SK-N-SH (cell line): ENCODE measurements at regions not wholly inside any gene's neighbourhood (a gene's known extent, or its start where the extent isn't known, plus 50 kb on each side); places are given as distances from the start of the nearest gene placed in this dataset.

Source experiments
- CTCF ChIA-PET: fragments of 300-600, 350-600 bp; formaldehyde crosslinking; extraction: SDS; loops from one replicate; lab custom pipeline; 2021; lab: Yijun Ruan, JAX
- POLR2A ChIA-PET: fragments of 350-600 bp; sonication (Branson Sonifier 250); formaldehyde crosslinking; extraction: SDS; loops from one replicate; lab custom pipeline; 2020; ENCODE audit warnings: antibody characterized with exemption, inconsistent platforms; lab: Yijun Ruan, JAX
- DNase-seq: peaks from one replicate; pipeline ENCODE4 v3.0.0; 2012
- H2AFZ ChIP-seq: fragments of 200-600 bp; sonication (generic); 2 replicates; pipeline ENCODE4 v1.8.1; 2016; ENCODE audit warnings: antibody characterized with exemption, mild to moderate bottlenecking, low read depth
- H3F3A ChIP-seq: fragments of 200-600 bp; sonication (generic); replicated peaks from 2 replicates; pipeline ENCODE3; 2016; ENCODE audit warnings: antibody characterized with exemption, mild to moderate bottlenecking; ENCODE audit not compliant: insufficient read depth
- H3K27ac ChIP-seq, 2 experiments: fragments of 200-500 bp in 1 of 2; fragments of 200-600 bp in 1 of 2; sonication (Bioruptor generic) in 1 of 2; sonication (generic), shearing (Covaris generic) in 1 of 2; 2 replicates each; pipeline versions ENCODE4 v1.5.1 to v1.6.1; 2014 to 2016; ENCODE audit warnings: low read depth in 2 of 2, inconsistent platforms in 1 of 2, low read length in 1 of 2, mild to moderate bottlenecking in 1 of 2, mixed read lengths in 1 of 2
- H3K27me3 ChIP-seq: fragments of 200-600 bp; sonication (generic), shearing (Covaris generic); 2 replicates; pipeline ENCODE4 v1.6.1; 2016; ENCODE audit warnings: mixed run types; ENCODE audit not compliant: insufficient read depth
- H3K36me3 ChIP-seq, 2 experiments: fragments of 200-500 bp in 1 of 2; fragments of 200-600 bp in 1 of 2; sonication (Bioruptor generic) in 1 of 2; sonication (generic) in 1 of 2; replicated peaks in 1 of 2; 2 replicates each; pipeline versions ENCODE3 to v1.5.1; 2014 to 2016; ENCODE audit warnings: low read length in 1 of 2, mild to moderate bottlenecking in 1 of 2; ENCODE audit not compliant: insufficient read depth in 2 of 2, control insufficient read depth in 1 of 2
- H3K4me1 ChIP-seq, 2 experiments: fragments of 200-500 bp in 1 of 2; fragments of 200-600 bp in 1 of 2; sonication (Bioruptor generic) in 1 of 2; sonication (generic), shearing (Covaris generic) in 1 of 2; 2 replicates each; pipeline versions ENCODE4 v1.5.1 to v1.6.1; 2014 to 2016; ENCODE audit warnings: low read depth in 1 of 2, low read length in 1 of 2, mixed run types in 1 of 2; ENCODE audit not compliant: insufficient read depth in 2 of 2, control insufficient read depth in 1 of 2
- H3K4me2 ChIP-seq: fragments of 200-600 bp; sonication (generic), shearing (Covaris generic); 2 replicates; pipeline ENCODE4 v1.6.1; 2017; ENCODE audit warnings: mixed run types
- H3K4me3 ChIP-seq, 2 experiments: fragments of 200-500 bp in 1 of 2; fragments of 200-600 bp in 1 of 2; sonication (Bioruptor generic) in 1 of 2; sonication (generic), shearing (Covaris generic) in 1 of 2; 2 replicates each; pipeline versions ENCODE4 v1.5.1 to v1.8.1; 2014 to 2016; ENCODE audit warnings: low read depth in 2 of 2, inconsistent platforms in 1 of 2, low read length in 1 of 2, mild to moderate bottlenecking in 1 of 2, mixed read lengths in 1 of 2, moderate library complexity in 1 of 2
- H3K79me2 ChIP-seq: fragments of 200-600 bp; sonication (generic); 2 replicates; pipeline ENCODE4 v1.8.1; 2017; ENCODE audit warnings: mild to moderate bottlenecking; ENCODE audit not compliant: insufficient read depth
- H3K9ac ChIP-seq: fragments of 200-600 bp; sonication (generic); 2 replicates; pipeline ENCODE4 v1.6.1; 2017; ENCODE audit warnings: mixed run types
- H3K9me2 ChIP-seq: fragments of 200-600 bp; sonication (generic); 2 replicates; pipeline ENCODE4 v1.6.1; 2017; ENCODE audit warnings: mixed run types
- H3K9me3 ChIP-seq: fragments of 200-600 bp; sonication (generic); 2 replicates; pipeline ENCODE4 v1.6.1; 2017; ENCODE audit warnings: mixed run types, mild to moderate bottlenecking, moderate library complexity
- H4K20me1 ChIP-seq: fragments of 200-600 bp; sonication (generic); 2 replicates; pipeline ENCODE4 v1.6.1; 2017; ENCODE audit warnings: mild to moderate bottlenecking, mixed run types; ENCODE audit not compliant: insufficient read depth
- RAD21 ChIP-seq: IDR thresholded peaks from 2 replicates; pipeline ENCODE4 v1.6.1; 2012; ENCODE audit warnings: mild to moderate bottlenecking, low read length
- RCOR1 ChIP-seq: fragments of 150-350 bp; IDR thresholded peaks from 2 replicates; pipeline ENCODE4 v1.6.1; 2017; ENCODE audit warnings: antibody characterized with exemption, low read length
- TAF1 ChIP-seq: IDR thresholded peaks from 2 replicates; pipeline ENCODE4 v1.6.1; 2012; ENCODE audit warnings: low read depth, mild to moderate bottlenecking, low read length, moderate library complexity, borderline replicate concordance
- YY1 ChIP-seq: IDR thresholded peaks from 2 replicates; pipeline ENCODE4 v1.4.0; 2012; ENCODE audit warnings: low read depth, mild to moderate bottlenecking
- WGBS: methylation state at CpG from one replicate; pipeline ENCODE4 v1.1.6; 2017; ENCODE audit warnings: low lambda C conversion rate; 5-methylcytosine and 5-hydroxymethylcytosine counted together
- TF ChIP-seq, protein P1 (sequence below): IDR thresholded peaks from 2 replicates; pipeline ENCODE4; 2012
- TF ChIP-seq, protein P2 (sequence below): IDR thresholded peaks from 2 replicates; pipeline ENCODE4 v1.4.0; 2012; ENCODE audit warnings: low read depth

DNA sequence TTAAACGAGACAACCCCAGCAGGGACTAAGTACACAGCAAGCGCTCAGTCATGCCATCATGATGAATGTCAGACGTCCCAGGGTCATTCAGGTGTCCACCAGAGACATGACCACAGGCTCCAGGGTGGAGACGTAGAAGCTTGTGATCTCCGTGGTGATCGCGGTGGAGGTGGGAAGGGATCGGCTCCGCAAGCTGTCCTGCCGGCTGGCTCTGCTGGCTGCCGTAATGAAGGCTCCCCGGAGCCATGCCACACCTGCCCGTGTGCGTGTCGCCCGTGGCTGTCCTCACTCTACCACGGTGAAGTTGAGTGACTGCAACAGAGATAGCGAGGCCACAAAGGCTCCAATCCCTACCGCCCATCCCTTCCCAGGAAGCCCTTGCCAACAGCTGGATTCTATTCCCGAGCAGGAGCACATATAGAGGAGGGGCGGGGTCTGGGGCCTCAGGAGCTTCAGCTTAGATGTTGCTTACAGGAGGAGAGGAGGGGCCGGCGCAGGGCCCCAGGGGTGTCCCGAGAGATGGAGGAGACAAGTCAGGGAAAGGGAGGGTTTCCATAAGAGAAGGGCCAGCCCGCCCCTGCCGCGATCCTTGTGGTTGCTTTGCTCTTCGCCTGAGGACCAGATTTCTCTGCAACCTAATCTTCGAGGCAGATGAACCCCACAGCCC is 332.6 kb upstream of the SFSWAP start:
- no peaks in the 10 kb centered on the region for H3K36me3 ChIP-seq
- H3K27ac ChIP-seq, result no peak overlapping the region
- H3K79me2 ChIP-seq, result no peaks in the 10 kb centered on the region
- no peak overlapping the region for H3K4me3 ChIP-seq
- DNase-seq, result no peak
- H3K4me2 ChIP-seq, result no peak overlapping the region
- H4K20me1 ChIP-seq, result no peaks in the 10 kb centered on the region
- ChIA-PET POLR2A (no interaction called here), CTCF (no interaction called here)
- TF ChIP-seq RAD21, result no peak
- TF ChIP-seq YY1, result no peak
- TF ChIP-seq, protein P1, sequence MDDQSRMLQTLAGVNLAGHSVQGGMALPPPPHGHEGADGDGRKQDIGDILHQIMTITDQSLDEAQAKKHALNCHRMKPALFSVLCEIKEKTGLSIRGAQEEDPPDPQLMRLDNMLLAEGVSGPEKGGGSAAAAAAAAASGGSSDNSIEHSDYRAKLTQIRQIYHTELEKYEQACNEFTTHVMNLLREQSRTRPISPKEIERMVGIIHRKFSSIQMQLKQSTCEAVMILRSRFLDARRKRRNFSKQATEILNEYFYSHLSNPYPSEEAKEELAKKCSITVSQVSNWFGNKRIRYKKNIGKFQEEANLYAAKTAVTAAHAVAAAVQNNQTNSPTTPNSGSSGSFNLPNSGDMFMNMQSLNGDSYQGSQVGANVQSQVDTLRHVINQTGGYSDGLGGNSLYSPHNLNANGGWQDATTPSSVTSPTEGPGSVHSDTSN, result no peak
- TF ChIP-seq, protein P2, sequence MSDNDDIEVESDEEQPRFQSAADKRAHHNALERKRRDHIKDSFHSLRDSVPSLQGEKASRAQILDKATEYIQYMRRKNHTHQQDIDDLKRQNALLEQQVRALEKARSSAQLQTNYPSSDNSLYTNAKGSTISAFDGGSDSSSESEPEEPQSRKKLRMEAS, result no peak
- TF ChIP-seq TAF1, result no peak
- no peak for TF ChIP-seq RCOR1
- TF ChIP-seq, all 33 proteins: peak for 0
- H3F3A ChIP-seq, result no peaks in the 10 kb centered on the region
- no peaks in the 10 kb centered on the region for H3K9me3 ChIP-seq
- H3K9ac ChIP-seq, result no peak overlapping the region
- H3K9me2 ChIP-seq, result no peaks in the 10 kb centered on the region
- H3K4me1 ChIP-seq, result peaks cover 0 to 5% of the 10 kb centered on the region in 2 experiments; a peak in 1 of 4 replicates
- no peak overlapping the region for H2AFZ ChIP-seq
- H3K27me3 ChIP-seq, result no peaks in the 10 kb centered on the region
- WGBS, result 57% methylated on average over 18 of the region's 29 CpGs

DNA sequence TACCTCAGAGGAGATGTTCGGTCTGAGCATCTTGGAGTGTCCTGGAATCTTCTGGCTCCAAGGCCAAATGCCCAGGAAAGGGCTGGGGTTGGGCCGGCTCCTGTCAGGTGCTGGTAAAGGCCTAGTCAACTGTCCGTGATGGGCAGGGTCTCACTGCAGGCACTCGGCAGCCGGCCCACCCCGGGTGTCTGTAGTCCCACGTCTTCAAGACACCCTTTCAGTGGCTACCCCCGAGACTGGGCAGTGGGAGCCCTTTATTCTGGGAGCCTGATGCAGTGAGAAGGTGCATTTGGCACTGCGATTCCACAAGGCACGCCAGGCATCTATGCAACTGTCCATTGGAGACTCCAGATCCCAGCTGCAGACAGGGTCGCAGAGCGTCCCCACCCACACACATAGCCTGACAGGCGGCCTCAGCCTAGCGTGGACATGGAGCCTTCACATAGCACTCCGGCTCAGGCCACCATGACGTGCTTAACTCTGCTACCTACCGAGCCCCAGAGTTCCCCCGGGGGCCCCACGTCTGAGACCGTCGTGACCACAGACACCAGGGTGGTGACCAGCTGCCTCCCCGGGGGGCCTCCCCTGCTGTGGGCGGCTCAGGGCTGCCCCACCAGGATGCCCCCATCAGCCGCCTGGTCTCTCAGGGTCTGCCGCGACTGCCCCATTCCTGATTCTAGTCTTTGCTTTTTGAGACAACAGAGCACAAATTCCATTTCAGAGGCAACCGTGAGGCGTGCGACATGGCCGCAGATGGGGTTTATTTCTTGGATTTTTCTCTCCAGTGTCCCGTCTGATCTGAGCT is 331.8 kb upstream of the SFSWAP start:
- Histone ChIP-seq H4K20me1 (no peaks in the 10 kb centered on the region), H3K9me2 (no peaks in the 10 kb centered on the region), H2AFZ (no peak overlapping the region)
- CTCF ChIA-PET, result interaction anchor here (1.6 kb wide), 1 partner anchor 76 kb away, joined by 5 read pairs; no protein-coding TSS in a partner anchor
- TF ChIP-seq, protein P1, result no peak
- TF ChIP-seq, all 33 proteins: peak for 0
- 68% methylated on average over 22 of the region's 31 CpGs for WGBS
- POLR2A ChIA-PET, result no interaction called here
- Histone ChIP-seq H3K36me3 (no peaks in the 10 kb centered on the region), H3K4me1 (peaks cover 0 to 7% of the 10 kb centered on the region in 2 experiments; a peak in 1 of 4 replicates), H3K27ac (no peak overlapping the region), H3K9me3 (no peaks in the 10 kb centered on the region), H3K4me2 (no peak overlapping the region), H3K27me3 (no peaks in the 10 kb centered on the region), H3K4me3 (no peak overlapping the region), H3F3A (no peaks in the 10 kb centered on the region), H3K79me2 (no peaks in the 10 kb centered on the region), H3K9ac (no peak overlapping the region)
- DNase-seq, result no peak
